GM12874 (cell line): ENCODE measurements at regions not wholly inside any gene's neighbourhood (a gene's known extent, or its start where the extent isn't known, plus 50 kb on each side); places are given as distances from the start of the nearest gene placed in this dataset.

ENCODE experiments used
- CTCF ChIP-seq: IDR thresholded peaks from 2 replicates; pipeline ENCODE4 v1.5.1; 2011; ENCODE audit warnings: low read depth, mild to moderate bottlenecking, control low read depth, low read length, moderate library complexity; ENCODE audit not compliant: insufficient read depth

- TF ChIP-seq CTCF: no peak
Observed at GRCh38 chr5:175363300-175363699, 80.7 kb downstream of the DRD1 start.

- no peak for TF ChIP-seq CTCF
Observed at GRCh38 chr5:175357995-175358394, 86.0 kb downstream of the DRD1 start.

- TF ChIP-seq CTCF: no peak
Observed at GRCh38 chr5:175356428-175356827, 87.6 kb downstream of the DRD1 start.

DNA sequence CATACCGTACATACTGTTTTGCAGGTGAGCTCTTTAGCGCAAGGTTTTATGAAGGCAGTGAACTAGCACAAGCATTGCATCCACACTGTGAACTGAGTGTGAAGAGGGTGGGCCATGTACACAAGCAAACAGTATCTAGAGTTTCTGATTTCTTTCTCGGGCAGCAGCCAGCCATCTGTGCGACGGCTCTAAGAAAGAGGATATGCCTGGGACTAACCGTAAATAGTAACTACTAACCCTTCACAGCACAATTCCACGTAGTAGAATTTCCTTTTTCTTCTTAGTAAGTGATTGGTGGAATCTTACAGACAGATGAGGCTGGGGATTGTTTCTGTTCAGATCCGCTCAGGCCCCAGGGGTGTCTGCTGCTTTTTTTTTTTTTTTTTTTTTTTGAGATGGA is 89.0 kb downstream of the DRD1 start:
- no peak for TF ChIP-seq CTCF

DNA sequence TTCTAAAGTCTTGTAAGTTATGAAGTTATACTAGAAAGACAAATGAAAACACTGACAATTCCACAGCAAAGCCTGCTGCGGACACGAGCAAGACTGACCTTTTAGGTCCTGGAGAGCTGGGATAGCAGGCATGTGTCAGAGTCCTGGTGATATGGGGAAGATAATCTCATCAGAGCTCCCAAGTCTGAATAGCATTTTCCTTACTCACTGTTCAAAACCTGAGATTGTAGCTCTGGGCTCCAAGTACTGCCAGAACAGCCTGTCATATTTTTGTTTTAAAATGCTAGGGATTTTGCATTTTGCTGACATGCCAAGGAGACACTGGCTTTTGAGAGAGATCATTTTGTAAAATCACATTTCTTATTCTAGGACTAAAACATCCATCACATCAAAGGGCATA is 90.1 kb downstream of the DRD1 start:
- no peak for TF ChIP-seq CTCF

DNA sequence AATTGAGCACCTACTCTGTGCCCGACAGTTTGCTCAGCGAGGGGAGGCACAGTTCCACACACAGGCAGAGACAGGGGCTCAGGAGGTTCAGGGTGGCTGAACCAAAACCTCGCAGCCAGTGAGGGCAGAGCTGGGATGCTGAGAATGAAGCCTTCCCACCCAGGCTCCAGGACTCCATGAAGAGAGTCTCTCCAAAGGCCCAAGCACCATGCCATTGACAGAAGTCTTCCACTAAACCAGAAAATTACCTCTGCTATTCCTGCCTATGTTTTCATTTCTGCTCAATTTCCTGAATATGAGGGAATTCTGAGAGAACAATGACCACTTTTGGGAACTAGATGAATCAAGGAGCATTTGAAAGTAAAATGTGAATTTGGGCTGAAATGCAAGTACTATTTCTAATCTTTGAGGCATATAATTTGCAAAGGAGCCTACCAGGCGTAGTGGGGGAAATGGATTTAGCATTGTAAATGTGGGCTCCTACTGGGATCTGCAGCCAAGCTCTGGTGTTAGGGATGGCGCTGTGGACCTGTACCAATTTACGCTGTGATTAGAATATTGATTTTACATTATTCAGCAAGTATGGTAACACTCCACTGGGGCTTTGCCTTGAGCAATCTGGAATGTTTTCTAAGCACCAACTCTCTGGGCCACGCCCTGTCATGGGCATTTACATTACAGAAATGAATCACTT is 91.9 kb downstream of the DRD1 start:
- TF ChIP-seq CTCF: no peak

- TF ChIP-seq CTCF: no peak
Observed at GRCh38 chr5:175351126-175351525, 92.9 kb downstream of the DRD1 start.
